ENCODE measurements at regions not wholly inside any gene's neighbourhood (a gene's known extent, or its start where the extent isn't known, plus 50 kb on each side); places are given as distances from the start of the nearest gene placed in this dataset.

DNA sequence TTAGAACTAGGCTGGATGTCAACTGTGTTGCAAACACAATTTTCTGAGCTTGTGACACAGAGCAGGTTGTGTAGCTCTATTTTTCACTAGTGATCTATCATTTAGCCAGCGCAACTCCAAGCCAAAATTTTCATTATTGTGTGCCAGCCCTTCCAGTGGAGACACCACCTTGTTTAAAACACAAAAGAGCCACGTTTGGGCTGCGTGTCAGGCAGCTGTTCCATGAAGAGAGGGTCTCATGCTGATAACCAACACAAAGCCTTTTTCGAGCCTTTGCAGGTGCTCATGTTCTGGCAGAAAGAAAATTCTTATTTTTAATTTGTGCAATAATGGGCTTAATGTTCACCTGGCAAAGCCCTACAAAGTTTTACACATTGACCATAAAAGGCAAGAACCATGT is 237.6 kb upstream of the RGMB start:
- Histone ChIP-seq H3K27me3 (ENCODE audit: control insufficient read depth in 4 of 4, insufficient read depth in 4 of 4, low read length in 3 of 4) (no peaks in the 10 kb centered on the region), H3K4me3 (ENCODE audit: low read depth in 1 of 3, low read length in 3 of 3) (no peak overlapping the region), H3K4me1 (ENCODE audit: control insufficient read depth in 4 of 4, insufficient read depth in 4 of 4, low read length in 3 of 4) (no peaks in the 10 kb centered on the region), H3K36me3 (ENCODE audit: control insufficient read depth in 4 of 4, insufficient read depth in 3 of 4, low read depth in 1 of 4, low read length in 3 of 4) (no peaks in the 10 kb centered on the region), H3K9me3 (ENCODE audit: control insufficient read depth in 4 of 4, low read length in 3 of 4) (peaks cover 0 to 4% (median 0%) of the 10 kb centered on the region in 4 donors), H3K9ac (ENCODE audit: low read depth in 1 of 2, low read length in 2 of 2) (no peak overlapping the region), H3K27ac (ENCODE audit: low read depth in 1 of 2, low read length in 2 of 2) (no peak overlapping the region)
- DNase-seq (ENCODE audit: low spot score): no peak
- TF ChIP-seq RXRA (IDR thresholded peaks at IDR 0.05) (no peak), ATF3 (IDR thresholded peaks at IDR 0.05) (no peak), EGR1 (IDR thresholded peaks at IDR 0.05; ENCODE audit: low read depth in 2 of 2) (no peak), FOXA2 (IDR thresholded peaks at IDR 0.05) (no peak), GABPA (IDR thresholded peaks at IDR 0.05 in 1 of 2, conservative IDR thresholded peaks at IDR 0.05 in 1 of 2) (no peak), TAF1 (conservative IDR thresholded peaks at IDR 0.05) (no peak), HNF4A (conservative IDR thresholded peaks at IDR 0.05) (no peak), ZBTB33 (IDR thresholded peaks at IDR 0.05) (no peak), SP1 (IDR thresholded peaks at IDR 0.05) (no peak), NR2F2 (IDR thresholded peaks at IDR 0.05) (no peak), JUND (IDR thresholded peaks at IDR 0.05) (no peak), MAX (IDR thresholded peaks at IDR 0.05) (no peak), CTCF (IDR thresholded peaks at IDR 0.05; ENCODE audit: low read depth, low read length, missing input control) (no peak), YY1 (IDR thresholded peaks at IDR 0.05) (no peak), HNF4G (IDR thresholded peaks at IDR 0.05) (no peak), REST (IDR thresholded peaks at IDR 0.05) (no peak)
- WGBS: 69% methylated on average over 4 of the region's 4 CpGs

DNA sequence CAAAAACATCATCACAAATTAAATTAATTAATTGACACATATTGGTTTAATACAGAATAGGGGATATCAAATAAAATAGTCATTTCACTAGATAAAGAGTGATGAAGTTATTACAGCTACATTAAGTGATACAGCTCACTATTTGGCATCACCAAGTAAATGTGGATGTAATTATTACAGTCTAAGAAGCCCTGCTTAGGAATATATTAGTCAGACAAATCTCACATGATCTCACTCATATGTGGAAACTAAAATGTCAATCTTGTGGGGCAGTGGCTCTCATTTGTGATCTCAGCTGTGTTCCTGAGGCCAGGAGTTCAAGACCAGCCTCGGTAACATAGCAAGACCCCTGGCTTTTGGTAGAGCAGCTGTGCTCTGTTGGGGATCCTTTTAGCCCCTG is 233.4 kb upstream of the RGMB start:
- WGBS: 38% methylated on average over 1 of the region's 1 CpG
- Histone ChIP-seq H3K4me3 (ENCODE audit: low read depth in 1 of 3, low read length in 3 of 3) (no peak overlapping the region), H3K9me3 (ENCODE audit: control insufficient read depth in 4 of 4, low read length in 3 of 4) (peaks cover 0 to 13% (median 0%) of the 10 kb centered on the region in 4 donors), H3K4me1 (ENCODE audit: control insufficient read depth in 4 of 4, insufficient read depth in 4 of 4, low read length in 3 of 4) (no peaks in the 10 kb centered on the region), H3K9ac (ENCODE audit: low read depth in 1 of 2, low read length in 2 of 2) (no peak overlapping the region), H3K36me3 (ENCODE audit: control insufficient read depth in 4 of 4, insufficient read depth in 3 of 4, low read depth in 1 of 4, low read length in 3 of 4) (no peaks in the 10 kb centered on the region), H3K27ac (ENCODE audit: low read depth in 1 of 2, low read length in 2 of 2) (no peak overlapping the region), H3K27me3 (ENCODE audit: control insufficient read depth in 4 of 4, insufficient read depth in 4 of 4, low read length in 3 of 4) (no peaks in the 10 kb centered on the region)
- DNase-seq (ENCODE audit: low spot score): no peak
- no peak for TF ChIP-seq JUND (IDR thresholded peaks at IDR 0.05)
- no peak for TF ChIP-seq HNF4A (conservative IDR thresholded peaks at IDR 0.05)
- TF ChIP-seq HNF4G (IDR thresholded peaks at IDR 0.05): no peak
- no peak for TF ChIP-seq ATF3 (IDR thresholded peaks at IDR 0.05)
- TF ChIP-seq REST (IDR thresholded peaks at IDR 0.05): no peak

All from liver (tissue), 8 donors.